ENCODE measurements at regions not wholly inside any gene's neighbourhood (a gene's known extent, or its start where the extent isn't known, plus 50 kb on each side); places are given as distances from the start of the nearest gene placed in this dataset.

- no peak overlapping the region for H3K23ac ChIP-seq (ENCODE audit: low read depth, low read length)
- no TSS peak for BruUV-seq (replicated peaks)
Measured at GRCh38 chr6:132207991-132208390, 193.3 kb downstream of the MOXD1 start.

More at GRCh38 chr6:132207991-132208390, 193.3 kb downstream of the MOXD1 start:
- Histone ChIP-seq H3K4me3 (ENCODE audit: insufficient read depth, low read depth, low read length) (no peak overlapping the region), H3K9me1 (ENCODE audit: insufficient read depth, low read length) (no peaks in the 10 kb centered on the region), H2AK5ac (ENCODE audit: low read depth, low read length) (no peak overlapping the region), H3K4ac (ENCODE audit: low read depth, low read length) (no peak overlapping the region), H3K27ac (ENCODE audit: insufficient read depth, low read length) (no peak overlapping the region), H3K4me1 (ENCODE audit: control insufficient read depth, insufficient read depth, low read length) (peaks cover 4% of the 10 kb centered on the region; the same call in 1 of the 2 replicates), H3K4me2 (ENCODE audit: low read depth, low read length) (no peak overlapping the region), H3K9me3 (ENCODE audit: control insufficient read depth, insufficient read depth, low read length) (peaks cover 3% of the 10 kb centered on the region; the same call in 1 of the 2 replicates), H2BK5ac (ENCODE audit: low read depth, low read length, poor library complexity, severe bottlenecking) (no peak overlapping the region), H3K14ac (replicated peaks; ENCODE audit: low read depth, low read length) (no peak overlapping the region), H2AK9ac (replicated peaks; ENCODE audit: low read depth, low read length, poor library complexity) (no peak overlapping the region), H3K36me3 (ENCODE audit: control insufficient read depth, insufficient read depth, low read length) (no peaks in the 10 kb centered on the region), H3K27me3 (ENCODE audit: control insufficient read depth, insufficient read depth, low read length) (no peaks in the 10 kb centered on the region), H3K56ac (ENCODE audit: extremely low read depth, insufficient read depth, low read length) (no peak overlapping the region), H3K9ac (ENCODE audit: low read depth, low read length) (no peak overlapping the region), H2BK120ac (ENCODE audit: low read depth, low read length) (no peak overlapping the region), H4K8ac (ENCODE audit: low read depth in 2 of 2, low read length in 2 of 2) (no peak overlapping the region), H2AFZ (replicated peaks; ENCODE audit: low read length, poor library complexity) (no peak overlapping the region), H3K79me1 (ENCODE audit: low read depth in 1 of 2, low read length in 2 of 2) (no peaks in the 10 kb centered on the region), H2BK20ac (ENCODE audit: low read depth, low read length) (no peak overlapping the region), H4K20me1 (ENCODE audit: insufficient read depth, low read length) (no peaks in the 10 kb centered on the region), H2BK15ac (ENCODE audit: low read depth, low read length) (no peak overlapping the region), H4K91ac (ENCODE audit: insufficient read depth, low read depth, low read length) (no peak overlapping the region), H3K18ac (ENCODE audit: low read depth, low read length) (no peak overlapping the region), H4K5ac (ENCODE audit: low read depth, low read length) (no peak overlapping the region)
- ChIA-PET POLR2A (ENCODE audit: unreplicated experiment) (interaction anchor here (1.4 kb wide), 1 partner anchor 257 kb away, joined by 3 read pairs; the partner anchor contains the start of gene CCN2), CTCF (interaction anchor here (0.6 kb wide), 1 partner anchor 37 kb away, joined by 3 read pairs; no protein-coding TSS in a partner anchor)
- dilution Hi-C loops (cut with HindIII; ENCODE audit: low sequenced_read_pairs, unreplicated experiment) = no loop called here
- DNase-seq (no peak), ATAC-seq (ENCODE audit: low read depth) (no peak)
- TF ChIP-seq, protein P1, sequence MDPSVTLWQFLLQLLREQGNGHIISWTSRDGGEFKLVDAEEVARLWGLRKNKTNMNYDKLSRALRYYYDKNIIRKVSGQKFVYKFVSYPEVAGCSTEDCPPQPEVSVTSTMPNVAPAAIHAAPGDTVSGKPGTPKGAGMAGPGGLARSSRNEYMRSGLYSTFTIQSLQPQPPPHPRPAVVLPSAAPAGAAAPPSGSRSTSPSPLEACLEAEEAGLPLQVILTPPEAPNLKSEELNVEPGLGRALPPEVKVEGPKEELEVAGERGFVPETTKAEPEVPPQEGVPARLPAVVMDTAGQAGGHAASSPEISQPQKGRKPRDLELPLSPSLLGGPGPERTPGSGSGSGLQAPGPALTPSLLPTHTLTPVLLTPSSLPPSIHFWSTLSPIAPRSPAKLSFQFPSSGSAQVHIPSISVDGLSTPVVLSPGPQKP (IDR thresholded peaks at IDR 0.05; ENCODE audit: borderline replicate concordance, low read depth, low read length) = no peak
- TF ChIP-seq MAZ (IDR thresholded peaks at IDR 0.05; ENCODE audit: borderline replicate concordance, low read depth, low read length) = no peak
- no peak for TF ChIP-seq RFX5 (IDR thresholded peaks at IDR 0.05; ENCODE audit: low read depth, low read length)
- no peak for TF ChIP-seq RAD21 (IDR thresholded peaks at IDR 0.05; ENCODE audit: low read length)
- TF ChIP-seq SMC3 (IDR thresholded peaks at IDR 0.05; ENCODE audit: low read depth, low read length) = no peak
- TF ChIP-seq MAFK (IDR thresholded peaks at IDR 0.05; ENCODE audit: low read depth, low read length) = no peak
- TF ChIP-seq CEBPB (IDR thresholded peaks at IDR 0.05; ENCODE audit: low read depth, low read length) = no peak
- no peak for TF ChIP-seq MXI1 (IDR thresholded peaks at IDR 0.05; ENCODE audit: borderline replicate concordance, low read depth, low read length)
- TF ChIP-seq CHD1 (IDR thresholded peaks at IDR 0.05; ENCODE audit: low read depth, low read length) = no peak
- no peak for TF ChIP-seq POLR2A (IDR thresholded peaks at IDR 0.05; ENCODE audit: low read depth, low read length)
- in situ Hi-C loops (cut with MboI; ENCODE audit: low sequenced_read_pairs) = no loop called here
- no CpG with 5 or more reads among the region's 3 CpGs for WGBS, 2 experiments (ENCODE audit: extremely low coverage in 2 of 2, insufficient read length in 1 of 2)
- intact Hi-C loops (cut with micrococcal nuclease) = no loop called here

Data from IMR-90 (cell line).